ENCODE measurements at regions not wholly inside any gene's neighbourhood (a gene's known extent, or its start where the extent isn't known, plus 50 kb on each side); places are given as distances from the start of the nearest gene placed in this dataset.

- WGBS, result 53% methylated on average over 11 of the region's 11 CpGs
Measured at GRCh38 chr5:124395287-124395686, 351.2 kb downstream of the ZNF608 start.

DNA sequence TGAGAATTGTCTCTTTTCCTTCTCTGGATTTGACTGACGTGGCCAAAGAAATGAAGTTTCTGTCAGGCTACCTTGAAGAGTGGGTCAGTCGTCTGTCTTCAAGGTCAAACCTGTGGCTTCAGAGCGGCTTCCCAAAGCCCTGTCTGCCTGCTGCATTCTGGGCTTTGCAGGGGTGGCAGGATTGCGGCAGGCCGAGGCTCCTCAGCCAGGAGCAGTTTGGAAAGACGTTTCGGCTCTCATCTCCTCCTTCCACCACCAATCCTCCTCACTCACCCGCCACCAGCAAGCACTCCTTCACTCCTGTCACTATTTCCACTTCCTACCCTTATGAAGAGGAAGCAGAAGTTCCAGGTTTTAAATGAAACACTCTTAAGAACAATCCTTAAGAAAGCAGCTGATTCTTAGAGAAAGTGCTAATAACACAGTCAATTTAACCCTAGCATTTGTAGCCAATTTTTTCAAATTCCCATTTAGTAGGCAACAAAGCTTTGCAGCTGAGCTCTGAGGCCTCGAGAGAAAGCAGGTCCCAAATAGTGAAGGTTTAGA is 351.7 kb downstream of the ZNF608 start:
- H3K27me3 ChIP-seq (ENCODE audit: control insufficient read depth, insufficient read depth), result no peaks in the 10 kb centered on the region
- DNase-seq, result no peak
- ATAC-seq, result no peak
- intact Hi-C loops (cut with DNase I), result loop anchor here in 1 of 4 donors (5.0 kb wide), 1 partner anchor 52 kb away; no protein-coding TSS in a partner anchor
- H3K9me3 ChIP-seq (ENCODE audit: control insufficient read depth, low read length), result no peaks in the 10 kb centered on the region
- no peaks in the 10 kb centered on the region for H3K4me1 ChIP-seq (ENCODE audit: control insufficient read depth, insufficient read depth, low read length)
- WGBS, result 77% methylated on average over 9 of the region's 9 CpGs
- H3K4me3 ChIP-seq (ENCODE audit: low read length), result no peak overlapping the region
- H3K27ac ChIP-seq (ENCODE audit: low read length), result no peak overlapping the region

More at GRCh38 chr5:124395287-124395686, 351.2 kb downstream of the ZNF608 start:
- Histone ChIP-seq H3K4me1 (ENCODE audit: control insufficient read depth, insufficient read depth, low read length) (no peaks in the 10 kb centered on the region), H3K9me3 (ENCODE audit: control insufficient read depth, low read length) (no peaks in the 10 kb centered on the region), H3K27ac (ENCODE audit: low read length) (no peak overlapping the region), H3K4me3 (ENCODE audit: low read length) (no peak overlapping the region), H3K27me3 (ENCODE audit: control insufficient read depth, insufficient read depth) (no peaks in the 10 kb centered on the region)
- peak in 1 of 3 donors; percentile 40 for DNase-seq
- peak; percentile 66 to 72 for ATAC-seq
- intact Hi-C loops (cut with DNase I), result loop anchor here in 1 of 4 donors (5.0 kb wide), 1 partner anchor 53 kb away; no protein-coding TSS in a partner anchor

- Histone ChIP-seq H3K4me3 (ENCODE audit: low read length) (no peak overlapping the region), H3K27me3 (ENCODE audit: control insufficient read depth, insufficient read depth) (no peaks in the 10 kb centered on the region), H3K9me3 (ENCODE audit: control insufficient read depth, low read length) (no peaks in the 10 kb centered on the region), H3K27ac (ENCODE audit: low read length) (no peak overlapping the region), H3K4me1 (ENCODE audit: control insufficient read depth, insufficient read depth, low read length) (no peaks in the 10 kb centered on the region)
- intact Hi-C loops (cut with DNase I), result no loop called here
- no peak for ATAC-seq
- 78% methylated on average over 5 of the region's 5 CpGs for WGBS
- no peak for DNase-seq
Measured at GRCh38 chr5:124393584-124394379, 352.7 kb downstream of the ZNF608 start.

- Histone ChIP-seq H3K9me3 (ENCODE audit: control insufficient read depth, low read length) (no peaks in the 10 kb centered on the region), H3K4me1 (ENCODE audit: control insufficient read depth, insufficient read depth, low read length) (no peaks in the 10 kb centered on the region), H3K27me3 (ENCODE audit: control insufficient read depth, insufficient read depth) (no peaks in the 10 kb centered on the region), H3K27ac (ENCODE audit: low read length) (no peak overlapping the region), H3K4me3 (ENCODE audit: low read length) (no peak overlapping the region)
- ATAC-seq (no peak), DNase-seq (no peak)
- intact Hi-C loops (cut with DNase I), result no loop called here
Measured at GRCh38 chr5:124383693-124384092, 362.7 kb downstream of the ZNF608 start.

DNA sequence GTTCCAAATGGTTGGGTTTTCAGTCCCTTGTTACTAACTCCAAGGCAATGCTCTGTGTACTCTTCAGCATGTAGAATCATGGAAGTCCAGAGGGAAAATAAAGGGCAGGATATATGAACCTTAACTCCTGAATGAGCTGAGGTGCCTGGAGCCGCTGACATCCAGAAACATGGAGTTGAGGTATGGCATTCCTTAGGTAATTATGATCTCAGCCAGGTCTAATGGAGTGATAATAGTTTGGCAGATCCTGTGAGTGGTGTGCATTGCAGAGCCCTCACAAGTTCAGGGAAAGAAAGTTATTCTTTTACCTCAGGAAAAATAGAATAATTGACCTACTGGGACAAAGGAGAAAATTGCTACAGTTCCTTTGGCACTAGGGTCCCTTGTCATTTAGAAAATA is 369.1 kb downstream of the ZNF608 start:
- 72% methylated on average over 1 of the region's 1 CpG for WGBS
- Histone ChIP-seq H3K4me1 (ENCODE audit: control insufficient read depth, insufficient read depth, low read length) (peaks cover under 1% of the 10 kb centered on the region), H3K27ac (ENCODE audit: low read length) (no peak overlapping the region), H3K27me3 (ENCODE audit: control insufficient read depth, insufficient read depth) (no peaks in the 10 kb centered on the region), H3K4me3 (ENCODE audit: low read length) (no peak overlapping the region), H3K9me3 (ENCODE audit: control insufficient read depth, low read length) (no peaks in the 10 kb centered on the region)
- DNase-seq (no peak), ATAC-seq (no peak)
- intact Hi-C loops (cut with DNase I), result no loop called here

GRCh38 chr5:124373883-124374282 is 372.6 kb downstream of the ZNF608 start:
- 95% methylated on average over 3 of the region's 3 CpGs for WGBS
- peaks cover 8% of the 10 kb centered on the region for H3K4me1 ChIP-seq (ENCODE audit: control insufficient read depth, insufficient read depth, low read length)
- H3K27ac ChIP-seq (ENCODE audit: low read length), result no peak overlapping the region
- intact Hi-C loops (cut with DNase I), result no loop called here
- no peaks in the 10 kb centered on the region for H3K9me3 ChIP-seq (ENCODE audit: control insufficient read depth, low read length)
- no peaks in the 10 kb centered on the region for H3K27me3 ChIP-seq (ENCODE audit: control insufficient read depth, insufficient read depth)
- H3K4me3 ChIP-seq (ENCODE audit: low read length), result no peak overlapping the region
- DNase-seq (no peak), ATAC-seq (no peak)

GRCh38 chr5:124372457-124372856 is 374.0 kb downstream of the ZNF608 start:
- intact Hi-C loops (cut with DNase I), result no loop called here
- no peak overlapping the region for H3K27ac ChIP-seq (ENCODE audit: low read length)
- 77% methylated on average over 4 of the region's 4 CpGs for WGBS
- H3K27me3 ChIP-seq (ENCODE audit: control insufficient read depth, insufficient read depth), result no peaks in the 10 kb centered on the region
- DNase-seq (no peak), ATAC-seq (no peak)
- peaks cover 8% of the 10 kb centered on the region for H3K4me1 ChIP-seq (ENCODE audit: control insufficient read depth, insufficient read depth, low read length)
- no peak overlapping the region for H3K4me3 ChIP-seq (ENCODE audit: low read length)
- H3K9me3 ChIP-seq (ENCODE audit: control insufficient read depth, low read length), result no peaks in the 10 kb centered on the region

GRCh38 chr5:124371111-124371706 is 375.2 kb downstream of the ZNF608 start:
- DNase-seq (peak in 2 of 3 donors; percentile 41 to 79), ATAC-seq (peak; percentile 63 to 87)
- H3K27me3 ChIP-seq (ENCODE audit: control insufficient read depth, insufficient read depth), result no peaks in the 10 kb centered on the region
- intact Hi-C loops (cut with DNase I), result no loop called here
- no peak overlapping the region for H3K4me3 ChIP-seq (ENCODE audit: low read length)
- no peaks in the 10 kb centered on the region for H3K9me3 ChIP-seq (ENCODE audit: control insufficient read depth, low read length)
- H3K27ac ChIP-seq (ENCODE audit: low read length), result peak overlapping the region; percentile 43
- peaks cover 8% of the 10 kb centered on the region for H3K4me1 ChIP-seq (ENCODE audit: control insufficient read depth, insufficient read depth, low read length)
- 51% methylated on average over 4 of the region's 4 CpGs for WGBS

- Histone ChIP-seq H3K9me3 (ENCODE audit: control insufficient read depth, low read length) (no peaks in the 10 kb centered on the region), H3K4me1 (ENCODE audit: control insufficient read depth, insufficient read depth, low read length) (peaks cover 8% of the 10 kb centered on the region), H3K27ac (ENCODE audit: low read length) (no peak overlapping the region), H3K27me3 (ENCODE audit: control insufficient read depth, insufficient read depth) (no peaks in the 10 kb centered on the region), H3K4me3 (ENCODE audit: low read length) (no peak overlapping the region)
- no peak for ATAC-seq
- intact Hi-C loops (cut with DNase I), result no loop called here
- no peak for DNase-seq
Measured at GRCh38 chr5:124370601-124371000, 375.8 kb downstream of the ZNF608 start.

DNA sequence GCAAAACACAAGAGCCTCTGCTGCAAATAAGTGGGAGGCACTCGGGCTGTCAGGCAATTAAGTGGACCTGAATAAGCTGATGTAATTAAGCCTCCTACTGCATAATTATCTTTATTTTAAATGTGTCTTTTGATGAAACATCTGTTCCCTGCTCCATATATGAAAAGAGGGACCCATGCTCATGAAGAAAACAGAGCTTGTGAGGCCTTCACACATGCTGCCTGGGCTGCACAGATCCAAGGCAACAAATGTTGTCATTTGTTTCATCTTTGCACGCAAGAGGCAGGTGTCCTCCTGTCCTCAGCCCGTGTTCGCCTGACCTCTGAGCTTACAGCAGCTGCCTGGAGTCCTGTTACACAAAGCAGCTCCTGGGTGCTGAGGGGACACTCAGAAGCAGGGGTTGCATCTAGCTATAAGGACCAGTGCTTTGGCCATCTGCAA is 381.1 kb downstream of the ZNF608 start:
- no peak for ATAC-seq
- WGBS, result 75% methylated on average over 4 of the region's 4 CpGs

DNA sequence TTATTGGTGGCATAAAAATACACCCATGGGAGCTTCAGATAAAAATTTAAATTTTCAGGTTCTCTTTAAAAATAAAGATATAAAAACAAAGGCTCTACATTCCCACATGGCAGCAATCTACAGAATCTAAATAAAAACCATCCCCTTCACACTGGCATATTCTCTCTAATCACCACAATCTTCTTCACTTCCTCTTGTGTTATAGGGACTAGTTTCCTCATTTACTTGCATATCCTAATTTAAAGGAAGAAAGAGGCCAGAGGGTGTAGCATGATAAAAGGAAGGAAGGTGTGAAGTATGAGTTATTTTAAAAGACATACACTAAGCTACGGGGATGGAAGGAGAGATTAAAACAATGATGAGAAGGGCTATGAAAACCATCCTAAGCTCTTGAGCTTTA is 390.5 kb downstream of the ZNF608 start:
- no peaks in the 10 kb centered on the region for H3K27me3 ChIP-seq (ENCODE audit: control insufficient read depth, insufficient read depth)
- DNase-seq, result no peak
- no peaks in the 10 kb centered on the region for H3K4me1 ChIP-seq (ENCODE audit: control insufficient read depth, insufficient read depth, low read length)
- 82% methylated on average over 1 of the region's 1 CpG for WGBS
- no peaks in the 10 kb centered on the region for H3K9me3 ChIP-seq (ENCODE audit: control insufficient read depth, low read length)
- ATAC-seq, result no peak
- intact Hi-C loops (cut with DNase I), result no loop called here
- H3K27ac ChIP-seq (ENCODE audit: low read length), result no peak overlapping the region
- no peak overlapping the region for H3K4me3 ChIP-seq (ENCODE audit: low read length)

More for the DNA sequence above, 381.1 kb downstream of the ZNF608 start:
- intact Hi-C loops (cut with DNase I), result no loop called here
- no peak overlapping the region for H3K4me3 ChIP-seq (ENCODE audit: low read length)
- no peak for DNase-seq
- H3K27ac ChIP-seq (ENCODE audit: low read length), result no peak overlapping the region
- no peaks in the 10 kb centered on the region for H3K9me3 ChIP-seq (ENCODE audit: control insufficient read depth, low read length)
- H3K27me3 ChIP-seq (ENCODE audit: control insufficient read depth, insufficient read depth), result no peaks in the 10 kb centered on the region
- no peaks in the 10 kb centered on the region for H3K4me1 ChIP-seq (ENCODE audit: control insufficient read depth, insufficient read depth, low read length)

All from right cardiac atrium (tissue), 5 donors.